ENCODE measurements at regions not wholly inside any gene's neighbourhood (a gene's known extent, or its start where the extent isn't known, plus 50 kb on each side); places are given as distances from the start of the nearest gene placed in this dataset.

DNA sequence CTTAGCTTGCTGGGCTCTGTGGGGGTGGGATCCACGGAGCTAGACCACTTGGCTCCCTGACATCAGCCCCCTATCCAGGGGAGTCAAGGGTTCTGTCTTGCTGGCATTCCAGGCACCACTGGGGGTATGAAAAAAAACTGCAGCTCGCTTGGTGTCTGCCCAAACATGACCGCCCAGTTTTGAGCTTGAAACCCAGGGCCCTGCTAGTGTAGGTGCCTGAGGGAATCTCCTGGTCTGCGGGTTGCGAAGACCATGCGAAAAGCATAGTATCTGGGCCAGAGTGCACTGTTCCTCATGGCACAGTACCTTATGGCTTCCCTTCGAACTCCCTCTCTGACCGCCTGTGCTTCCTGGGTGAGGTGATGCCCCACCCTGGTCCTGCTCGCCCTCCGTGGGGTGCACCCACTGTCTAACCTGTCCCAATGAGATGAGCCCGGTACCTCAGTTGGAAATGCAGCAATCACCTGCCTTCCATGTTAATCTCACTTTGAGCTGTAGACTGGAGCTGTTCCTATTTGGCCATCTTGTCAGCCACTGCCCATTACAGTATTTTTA lies 120.8 kb upstream of the TNFSF11 start:
- no peaks in the 10 kb centered on the region for H3K4me1 Mint-ChIP-seq
- TF ChIP-seq, protein P1, sequence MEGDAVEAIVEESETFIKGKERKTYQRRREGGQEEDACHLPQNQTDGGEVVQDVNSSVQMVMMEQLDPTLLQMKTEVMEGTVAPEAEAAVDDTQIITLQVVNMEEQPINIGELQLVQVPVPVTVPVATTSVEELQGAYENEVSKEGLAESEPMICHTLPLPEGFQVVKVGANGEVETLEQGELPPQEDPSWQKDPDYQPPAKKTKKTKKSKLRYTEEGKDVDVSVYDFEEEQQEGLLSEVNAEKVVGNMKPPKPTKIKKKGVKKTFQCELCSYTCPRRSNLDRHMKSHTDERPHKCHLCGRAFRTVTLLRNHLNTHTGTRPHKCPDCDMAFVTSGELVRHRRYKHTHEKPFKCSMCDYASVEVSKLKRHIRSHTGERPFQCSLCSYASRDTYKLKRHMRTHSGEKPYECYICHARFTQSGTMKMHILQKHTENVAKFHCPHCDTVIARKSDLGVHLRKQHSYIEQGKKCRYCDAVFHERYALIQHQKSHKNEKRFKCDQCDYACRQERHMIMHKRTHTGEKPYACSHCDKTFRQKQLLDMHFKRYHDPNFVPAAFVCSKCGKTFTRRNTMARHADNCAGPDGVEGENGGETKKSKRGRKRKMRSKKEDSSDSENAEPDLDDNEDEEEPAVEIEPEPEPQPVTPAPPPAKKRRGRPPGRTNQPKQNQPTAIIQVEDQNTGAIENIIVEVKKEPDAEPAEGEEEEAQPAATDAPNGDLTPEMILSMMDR (IDR thresholded peaks at IDR 0.05): no peak
- ATAC-seq (ENCODE audit: low read depth): no peak
- ChIA-PET CTCF (no interaction called here), POLR2A (no interaction called here)
- H3K27ac Mint-ChIP-seq: no peak overlapping the region
- H3K36me3 Mint-ChIP-seq (ENCODE audit: low read depth): no peaks in the 10 kb centered on the region
- no peaks in the 10 kb centered on the region for H3K27me3 Mint-ChIP-seq
- no peak for DNase-seq
- no peak overlapping the region for H3K4me3 Mint-ChIP-seq
- H3K9me3 Mint-ChIP-seq: peaks cover 3% of the 10 kb centered on the region
- intact Hi-C loops (cut with micrococcal nuclease): no loop called here

DNA sequence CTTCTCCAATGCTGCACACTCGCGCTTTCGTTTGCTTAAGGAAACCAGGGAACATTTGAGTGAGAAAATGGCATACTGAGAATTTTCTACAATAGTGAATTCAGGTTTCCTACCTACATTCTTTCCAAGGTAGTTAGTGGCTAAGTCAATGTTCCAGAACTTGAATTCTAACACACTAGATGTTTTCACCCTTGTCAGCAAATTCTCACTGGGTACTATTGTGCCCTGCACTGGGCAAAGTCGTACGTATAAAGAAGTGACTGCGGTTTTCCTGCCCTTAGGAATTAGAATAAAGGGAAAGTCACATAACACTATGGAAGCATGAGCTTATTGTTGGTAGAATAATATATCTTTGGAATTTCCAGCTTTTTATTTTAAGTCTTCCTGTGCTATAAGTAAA lies 119.2 kb upstream of the TNFSF11 start:
- ChIA-PET POLR2A (no interaction called here), CTCF (no interaction called here)
- H3K9me3 Mint-ChIP-seq: no peaks in the 10 kb centered on the region
- ATAC-seq (ENCODE audit: low read depth) (no peak), DNase-seq (no peak)
- no peak overlapping the region for H3K4me3 Mint-ChIP-seq
- TF ChIP-seq, protein P1 (IDR thresholded peaks at IDR 0.05): no peak
- no peaks in the 10 kb centered on the region for H3K27me3 Mint-ChIP-seq
- no peak overlapping the region for H3K27ac Mint-ChIP-seq
- intact Hi-C loops (cut with micrococcal nuclease): no loop called here
- H3K36me3 Mint-ChIP-seq (ENCODE audit: low read depth): no peaks in the 10 kb centered on the region
- H3K4me1 Mint-ChIP-seq: no peaks in the 10 kb centered on the region

DNA sequence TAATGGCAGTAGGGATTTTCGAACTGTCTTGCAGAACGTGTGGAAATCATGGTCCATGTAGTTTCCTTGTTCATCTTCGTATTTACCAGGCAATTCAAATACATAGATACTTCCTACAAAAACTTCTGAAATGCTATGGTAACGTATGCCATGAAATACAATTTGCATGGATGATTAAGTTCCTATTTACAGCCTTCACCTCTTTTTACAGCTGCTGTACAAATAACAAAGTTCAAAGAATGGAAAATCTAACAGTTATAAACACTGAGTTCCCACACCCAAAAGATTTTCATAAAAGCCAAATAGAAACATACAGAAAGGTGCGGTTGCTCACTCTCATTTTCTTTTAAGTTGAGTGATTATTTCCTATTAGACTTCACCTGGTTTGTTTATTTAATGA lies 115.8 kb upstream of the TNFSF11 start:
- ChIA-PET POLR2A (no interaction called here), CTCF (no interaction called here)
- no peak overlapping the region for H3K4me3 Mint-ChIP-seq
- peaks cover 15% of the 10 kb centered on the region for H3K9me3 Mint-ChIP-seq
- ATAC-seq (ENCODE audit: low read depth): no peak
- TF ChIP-seq, protein P1 (IDR thresholded peaks at IDR 0.05): no peak
- no peaks in the 10 kb centered on the region for H3K27me3 Mint-ChIP-seq
- no peak overlapping the region for H3K27ac Mint-ChIP-seq
- intact Hi-C loops (cut with micrococcal nuclease): loop anchor here (1.0 kb wide), 1 partner anchor 53 kb away; no protein-coding TSS in a partner anchor
- H3K4me1 Mint-ChIP-seq: no peaks in the 10 kb centered on the region
- no peak for DNase-seq
- H3K36me3 Mint-ChIP-seq (ENCODE audit: low read depth): no peaks in the 10 kb centered on the region

DNA sequence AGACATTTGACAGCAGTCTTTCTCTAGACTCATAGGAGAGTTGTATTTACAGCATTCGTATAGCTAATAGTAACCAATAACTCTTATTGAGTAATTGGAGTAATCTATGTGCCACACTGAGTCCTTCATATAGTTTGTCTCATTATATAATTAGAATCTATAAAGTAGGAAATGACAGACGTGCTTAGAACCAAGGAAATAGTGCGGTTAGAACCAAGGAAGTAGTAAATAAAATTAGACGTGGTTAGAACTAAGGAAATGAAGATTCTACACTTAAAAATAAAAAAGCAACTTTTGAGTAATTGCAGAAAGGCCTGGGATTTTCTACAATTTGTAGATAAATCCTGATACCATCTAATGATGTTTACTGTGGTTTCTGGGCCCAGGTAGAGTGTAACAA lies 107.8 kb upstream of the TNFSF11 start:
- POLR2A ChIA-PET: no interaction called here

DNA sequence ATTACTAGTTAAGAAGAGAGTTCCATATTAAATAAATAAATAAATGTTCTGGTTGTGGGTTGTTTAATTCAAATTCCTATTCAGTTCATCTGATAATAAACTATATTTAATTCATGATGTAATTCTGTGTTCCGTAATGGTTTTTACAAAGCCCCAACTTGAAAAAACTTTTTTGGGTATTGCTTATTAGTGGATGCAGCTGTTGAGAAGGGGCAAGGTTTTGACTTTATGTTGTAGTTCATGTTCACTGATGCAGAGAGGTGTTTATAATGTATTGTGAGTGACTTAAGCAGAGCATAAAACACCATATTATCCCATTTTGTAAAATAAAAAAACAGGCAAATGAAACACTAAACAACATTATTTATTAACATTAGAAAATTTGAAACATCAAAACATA lies 107.3 kb upstream of the TNFSF11 start:
- Mint-ChIP-seq H3K4me3 (no peak overlapping the region), H3K27me3 (no peaks in the 10 kb centered on the region), H3K36me3 (ENCODE audit: low read depth) (no peaks in the 10 kb centered on the region), H3K27ac (no peak overlapping the region), H3K4me1 (peaks cover 19% of the 10 kb centered on the region), H3K9me3 (peaks cover 12% of the 10 kb centered on the region)
- ATAC-seq (ENCODE audit: low read depth): peak; percentile 21
- intact Hi-C loops (cut with micrococcal nuclease): no loop called here
- CTCF ChIA-PET: interaction anchor here (0.9 to 1.8 kb wide), 2 partner anchors 12 to 107 kb away, joined by 3 to 4 read pairs; no protein-coding TSS in a partner anchor
- TF ChIP-seq, protein P1 (IDR thresholded peaks at IDR 0.05): no peak
- POLR2A ChIA-PET: no interaction called here
- no peak for DNase-seq

More for the DNA sequence above, 107.8 kb upstream of the TNFSF11 start:
- TF ChIP-seq, protein P1 (IDR thresholded peaks at IDR 0.05): no peak
- Mint-ChIP-seq H3K4me3 (peak overlapping the region; percentile 11), H3K9me3 (peaks cover 14% of the 10 kb centered on the region), H3K36me3 (ENCODE audit: low read depth) (no peaks in the 10 kb centered on the region), H3K27me3 (no peaks in the 10 kb centered on the region), H3K4me1 (peaks cover 19% of the 10 kb centered on the region), H3K27ac (no peak overlapping the region)
- no peak for ATAC-seq (ENCODE audit: low read depth)
- intact Hi-C loops (cut with micrococcal nuclease): no loop called here
- CTCF ChIA-PET: interaction anchor here (1.8 kb wide), 1 partner anchor 12 kb away, joined by 4 read pairs; no protein-coding TSS in a partner anchor
- DNase-seq: no peak

Measured in activated B cell treated with CpG ODN at 0.5 μM for 24 hours (primary cell).